GM18858 (cell line): ENCODE measurements at regions not wholly inside any gene's neighbourhood (a gene's known extent, or its start where the extent isn't known, plus 50 kb on each side); places are given as distances from the start of the nearest gene placed in this dataset.

Source experiments
- ATAC-seq: cut with Tn5 transposase; IDR thresholded peaks from one replicate; pipeline ENCODE4 v1.9.1; 2021; ENCODE audit not compliant: unreplicated experiment

- ATAC-seq, result no peak
Measured at GRCh38 chr2:7904319-7904718, 777.5 kb upstream of the ID2 start.

GRCh38 chr2:7905756-7906155 lies 776.1 kb upstream of the ID2 start:
- ATAC-seq, result no peak

GRCh38 chr2:7906431-7906830 lies 775.4 kb upstream of the ID2 start:
- no peak for ATAC-seq

GRCh38 chr2:7907041-7907440 lies 774.8 kb upstream of the ID2 start:
- no peak for ATAC-seq

DNA sequence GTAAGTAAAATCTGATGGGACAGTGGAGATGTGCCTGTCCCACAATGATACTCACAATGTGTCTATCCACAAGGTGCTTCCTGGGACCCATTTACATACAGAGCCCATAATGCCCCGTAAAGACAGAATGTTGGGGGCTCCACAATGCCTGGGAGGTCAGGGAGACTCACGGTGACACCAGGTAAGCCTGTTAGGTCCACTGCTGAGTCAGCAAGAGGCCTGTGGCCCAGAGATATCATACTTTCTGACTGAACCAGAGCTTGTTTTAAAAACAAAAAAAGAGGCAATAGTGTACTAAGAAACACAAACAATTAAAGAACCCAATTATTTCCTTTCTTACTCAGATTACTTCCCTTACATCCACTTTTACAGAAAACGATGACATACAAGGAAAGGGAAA lies 771.1 kb upstream of the ID2 start:
- ATAC-seq, result no peak

- no peak for ATAC-seq
Measured at GRCh38 chr2:7911196-7911595, 770.7 kb upstream of the ID2 start.

DNA sequence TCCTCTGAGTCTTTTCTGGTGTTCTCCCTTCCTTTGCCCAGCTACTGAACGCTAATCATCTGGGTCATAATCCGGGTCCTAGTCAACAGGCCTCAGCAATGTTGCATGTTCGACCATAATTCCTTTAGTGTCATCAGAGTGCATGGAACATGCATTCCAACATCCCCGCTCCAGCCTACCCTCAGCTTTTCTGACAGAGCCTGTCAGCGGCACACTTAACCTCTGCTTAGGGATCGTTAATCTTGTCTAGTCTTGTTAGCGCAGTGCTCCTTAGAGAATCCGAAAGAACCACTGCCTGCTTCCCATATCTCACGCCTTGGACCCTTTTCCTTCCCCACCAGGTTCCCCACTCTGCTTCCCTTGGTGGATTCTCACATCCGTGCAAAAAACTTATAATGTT lies 767.9 kb upstream of the ID2 start:
- ATAC-seq, result no peak

DNA sequence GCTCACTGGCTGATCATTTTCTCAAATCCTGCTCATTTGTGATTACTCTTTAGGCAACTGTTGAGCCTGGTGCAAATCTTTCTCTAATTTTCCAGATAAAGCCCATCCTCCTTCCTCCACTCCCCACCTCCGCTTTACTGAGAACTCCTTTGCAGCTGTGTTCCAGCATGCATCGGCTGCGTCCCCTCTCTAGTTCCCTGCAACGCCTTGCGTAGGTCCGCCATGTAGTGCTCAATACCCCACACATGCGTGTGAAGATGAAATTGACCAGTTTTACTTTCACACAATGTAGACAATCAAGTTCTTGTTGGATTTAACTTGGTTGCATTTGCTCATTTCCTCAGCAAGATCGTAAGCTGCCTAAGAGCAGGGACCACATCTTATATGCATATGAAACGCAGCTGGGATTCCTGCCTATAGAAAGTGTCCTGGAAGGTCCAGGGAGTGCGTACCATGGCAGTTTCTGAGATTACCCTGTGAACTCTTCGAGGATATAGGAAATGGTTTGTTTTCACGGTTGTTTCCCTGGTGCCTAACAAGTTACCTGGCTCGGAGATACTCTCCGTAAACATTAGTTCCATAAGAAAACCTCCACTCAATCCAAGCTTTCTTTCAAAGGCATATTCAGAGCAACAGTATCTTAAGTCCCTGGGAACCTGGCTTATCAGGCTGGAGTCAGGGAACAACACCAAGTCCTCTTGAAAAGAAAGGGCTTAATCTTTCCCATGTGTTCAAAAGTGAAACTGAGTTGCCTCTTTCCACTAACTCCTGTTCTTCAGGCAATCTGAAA lies 766.4 kb upstream of the ID2 start:
- ATAC-seq, result no peak

DNA sequence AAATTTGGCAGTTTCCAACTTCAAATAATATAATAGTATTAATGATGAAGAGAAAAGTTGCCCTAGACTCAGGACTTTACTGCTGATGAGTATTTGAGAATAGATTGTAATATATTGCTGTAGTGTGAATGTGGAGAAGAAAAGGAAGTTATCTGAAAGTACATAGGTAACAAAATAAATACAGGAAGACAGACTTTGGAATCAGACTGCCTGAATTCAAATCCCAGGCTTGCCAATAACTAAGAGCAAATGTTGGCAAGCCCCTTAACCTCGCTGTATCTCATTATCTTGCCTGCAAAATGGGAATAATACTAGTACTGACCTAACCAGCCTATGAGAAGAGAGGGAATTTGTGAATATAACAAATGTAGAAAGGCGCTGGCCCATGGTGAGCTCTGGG lies 765.2 kb upstream of the ID2 start:
- ATAC-seq, result no peak

GRCh38 chr2:7919510-7919909 lies 762.3 kb upstream of the ID2 start:
- no peak for ATAC-seq

- ATAC-seq, result no peak
Measured at GRCh38 chr2:7924023-7924762, 757.7 kb upstream of the ID2 start.

DNA sequence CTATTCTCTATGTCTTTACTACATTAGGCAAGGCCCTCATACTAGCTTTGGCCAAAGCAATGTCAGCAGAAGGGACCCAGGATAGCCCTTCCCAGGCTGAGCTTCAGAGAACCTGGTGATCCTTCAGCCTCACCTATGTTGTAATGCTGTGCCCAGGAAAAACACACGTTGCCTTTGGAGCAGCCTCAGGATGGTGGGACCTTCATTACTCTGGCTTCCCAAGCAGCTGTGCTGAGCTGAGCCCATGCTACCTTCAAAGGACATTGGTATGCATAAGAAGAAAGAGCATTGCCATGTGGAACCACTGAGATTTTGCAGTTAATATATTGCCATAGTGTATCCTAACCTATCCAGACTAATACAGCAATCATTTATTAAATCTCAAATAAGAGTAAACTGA lies 756.4 kb upstream of the ID2 start:
- no peak for ATAC-seq

- ATAC-seq, result no peak
Measured at GRCh38 chr2:7927691-7928090, 754.2 kb upstream of the ID2 start.

DNA sequence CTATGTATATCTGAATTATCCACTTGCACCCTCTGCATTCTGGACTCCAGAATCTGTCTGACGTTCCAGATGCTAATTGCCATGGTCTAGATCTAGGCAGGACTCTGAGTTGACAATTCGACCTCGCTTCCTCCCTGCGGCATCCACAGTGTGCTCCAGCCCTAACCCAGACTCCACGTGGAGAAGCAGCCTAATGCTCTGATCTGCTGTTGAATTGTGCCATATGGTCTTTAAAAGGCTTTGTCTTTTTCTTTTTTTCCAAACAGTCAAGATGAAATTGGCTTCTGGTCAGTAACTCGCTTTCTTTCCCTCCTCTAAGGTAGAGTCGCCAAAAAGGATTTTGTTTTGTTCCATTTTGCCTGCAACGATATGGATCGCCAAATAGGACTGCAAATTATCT lies 752.6 kb upstream of the ID2 start:
- no peak for ATAC-seq

DNA sequence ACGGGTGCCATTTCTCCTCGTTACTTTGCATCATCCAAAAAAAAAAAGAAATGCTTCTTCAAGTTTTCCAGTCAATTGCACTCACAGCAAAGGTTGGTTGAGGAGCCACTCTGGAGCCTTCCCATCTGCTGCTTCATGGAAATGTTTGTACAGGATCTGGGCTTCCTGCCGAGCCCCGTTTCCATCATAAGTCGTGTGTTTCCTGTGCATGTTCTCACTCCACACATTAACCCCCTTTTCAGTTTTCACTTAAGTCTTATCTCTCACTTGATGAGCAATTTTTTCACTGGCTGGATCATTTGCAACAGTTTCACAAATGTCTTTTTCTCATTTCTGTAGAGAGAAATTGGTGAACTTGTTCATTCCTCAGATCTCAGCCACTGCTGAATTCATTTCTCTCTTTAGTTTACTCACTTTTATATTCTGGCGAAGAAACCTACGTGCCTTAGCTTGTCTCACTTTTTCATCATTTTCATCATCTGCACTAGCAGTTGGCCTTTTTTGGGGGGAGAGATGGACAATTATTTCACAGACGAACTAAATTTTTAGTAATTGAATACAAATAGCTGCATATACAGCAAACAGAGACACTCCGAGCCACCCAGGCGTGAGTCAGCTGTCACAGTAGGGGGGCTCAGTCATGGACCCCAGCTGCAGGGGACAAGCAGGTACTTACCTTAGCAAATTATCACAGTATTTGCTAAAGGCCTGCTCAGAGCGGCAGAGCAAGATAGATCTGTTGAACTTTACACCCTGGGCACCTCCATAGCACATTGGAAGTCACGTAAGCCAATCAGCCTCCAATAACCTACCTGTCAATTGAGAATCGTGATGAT lies 750.8 kb upstream of the ID2 start:
- ATAC-seq, result no peak

DNA sequence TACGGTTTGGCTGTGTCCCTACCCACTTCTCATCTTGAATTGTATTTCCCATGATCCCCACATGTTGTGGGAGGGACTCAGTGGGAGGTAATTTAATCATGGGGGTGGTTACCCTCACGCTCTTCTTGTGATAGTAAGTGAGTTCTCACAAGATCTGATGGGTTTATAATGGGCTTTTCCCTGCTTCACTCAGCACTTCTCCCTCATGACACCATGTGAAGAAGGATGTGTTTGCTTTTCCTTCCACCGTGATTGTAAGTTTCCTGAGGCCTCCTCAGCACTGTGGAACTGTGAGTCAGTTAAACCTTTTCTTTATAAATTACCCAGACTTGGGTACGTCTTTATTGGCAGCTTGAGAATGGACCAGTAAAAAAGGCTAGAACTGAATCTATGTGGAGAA lies 750.0 kb upstream of the ID2 start:
- ATAC-seq, result no peak

DNA sequence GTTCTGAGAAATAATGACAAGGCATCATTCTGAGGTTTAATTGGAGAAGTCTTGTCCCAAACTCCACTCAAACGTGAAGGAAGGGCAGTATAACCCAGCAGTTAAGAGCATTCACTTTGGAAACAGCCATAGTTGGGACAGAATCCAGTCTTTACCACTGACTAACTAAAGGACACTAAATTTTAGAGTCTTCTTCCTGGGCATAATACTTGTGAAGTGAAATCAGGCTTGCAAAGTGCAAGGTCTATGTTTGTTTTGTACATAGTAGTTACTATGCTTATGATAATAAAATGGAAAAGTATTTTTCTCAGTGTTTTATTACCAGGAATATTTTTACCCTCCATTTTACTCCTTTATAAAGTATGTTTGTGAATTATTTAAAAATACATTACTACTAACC lies 748.2 kb upstream of the ID2 start:
- ATAC-seq, result no peak

GRCh38 chr2:7934476-7934875 lies 747.4 kb upstream of the ID2 start:
- no peak for ATAC-seq

- no peak for ATAC-seq
Measured at GRCh38 chr2:7937082-7937481, 744.8 kb upstream of the ID2 start.

DNA sequence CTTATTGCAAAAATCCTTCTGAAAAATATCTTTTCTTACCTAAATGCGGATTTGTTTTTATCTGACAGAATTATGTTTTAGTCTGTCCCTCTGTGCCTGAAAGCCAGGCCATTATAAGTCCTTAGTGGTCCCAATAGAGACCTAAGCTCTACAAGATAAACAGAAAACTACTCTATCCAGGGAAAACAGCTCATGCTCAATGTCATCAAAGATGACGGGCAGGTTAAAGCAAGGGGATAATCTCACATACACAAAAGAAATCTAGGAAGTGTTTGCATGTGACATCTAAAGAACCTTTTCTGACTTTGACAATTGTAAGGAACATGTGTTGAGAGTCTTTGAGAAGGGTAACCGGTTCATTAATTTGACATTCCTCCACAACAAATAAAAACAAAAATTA lies 741.1 kb upstream of the ID2 start:
- no peak for ATAC-seq

- no peak for ATAC-seq
Measured at GRCh38 chr2:7943446-7943845, 738.4 kb upstream of the ID2 start.

GRCh38 chr2:7945026-7945425 lies 736.8 kb upstream of the ID2 start:
- no peak for ATAC-seq
